ENCODE measurements at regions not wholly inside any gene's neighbourhood (a gene's known extent, or its start where the extent isn't known, plus 50 kb on each side); places are given as distances from the start of the nearest gene placed in this dataset.
"Not testable (repeated sequence)": the region's sequence is repeated elsewhere in the genome, so short reads cannot be mapped to it uniquely, and the experiment has no call there.

GRCh38 chr11:29125606-29126005, 891.2 kb downstream of the KCNA4 start:
- no peak for FAIRE-seq

GRCh38 chr11:29124470-29124869, 892.4 kb downstream of the KCNA4 start:
- DNase-seq (ENCODE audit: insufficient read length) (no peak), FAIRE-seq (no peak)
- TF ChIP-seq POLR2AphosphoS5 (IDR thresholded peaks at IDR 0.05; ENCODE audit: low read depth, low read length): no peak
- TF ChIP-seq POLR2A (IDR thresholded peaks at IDR 0.05; ENCODE audit: low read depth, low read length): no peak
- no peak for TF ChIP-seq TAF1 (IDR thresholded peaks at IDR 0.05; ENCODE audit: borderline replicate concordance, low read depth, low read length)

More at GRCh38 chr11:29125606-29126005, 891.2 kb downstream of the KCNA4 start:
- no peak for TF ChIP-seq POLR2AphosphoS5 (IDR thresholded peaks at IDR 0.05; ENCODE audit: low read depth, low read length)
- TF ChIP-seq TAF1 (IDR thresholded peaks at IDR 0.05; ENCODE audit: borderline replicate concordance, low read depth, low read length): no peak
- no peak for TF ChIP-seq POLR2A (IDR thresholded peaks at IDR 0.05; ENCODE audit: low read depth, low read length)
- no peak for DNase-seq (ENCODE audit: insufficient read length)

GRCh38 chr11:29119707-29120618, 896.9 kb downstream of the KCNA4 start:
- DNase-seq (ENCODE audit: insufficient read length) (no peak), FAIRE-seq (no peak)
- TF ChIP-seq TAF1 (IDR thresholded peaks at IDR 0.05; ENCODE audit: borderline replicate concordance, low read depth, low read length) (no peak), POLR2AphosphoS5 (IDR thresholded peaks at IDR 0.05; ENCODE audit: low read depth, low read length) (no peak), POLR2A (IDR thresholded peaks at IDR 0.05; ENCODE audit: low read depth, low read length) (no peak)

GRCh38 chr11:29119116-29119515, 897.7 kb downstream of the KCNA4 start:
- no peak for TF ChIP-seq POLR2AphosphoS5 (IDR thresholded peaks at IDR 0.05; ENCODE audit: low read depth, low read length)
- no peak for TF ChIP-seq TAF1 (IDR thresholded peaks at IDR 0.05; ENCODE audit: borderline replicate concordance, low read depth, low read length)
- TF ChIP-seq POLR2A (IDR thresholded peaks at IDR 0.05; ENCODE audit: low read depth, low read length): no peak
- DNase-seq (ENCODE audit: insufficient read length) (no peak), FAIRE-seq (no peak)

GRCh38 chr11:29100967-29101366, 915.9 kb downstream of the KCNA4 start:
- FAIRE-seq (no peak), DNase-seq (ENCODE audit: insufficient read length) (no peak)
- no peak for TF ChIP-seq POLR2AphosphoS5 (IDR thresholded peaks at IDR 0.05; ENCODE audit: low read depth, low read length)

GRCh38 chr11:29095821-29096220, 921.0 kb downstream of the KCNA4 start:
- DNase-seq (ENCODE audit: insufficient read length): no peak
- FAIRE-seq: no peak
- TF ChIP-seq TAF1 (IDR thresholded peaks at IDR 0.05; ENCODE audit: borderline replicate concordance, low read depth, low read length) (no peak), POLR2A (IDR thresholded peaks at IDR 0.05; ENCODE audit: low read depth, low read length) (no peak), POLR2AphosphoS5 (IDR thresholded peaks at IDR 0.05; ENCODE audit: low read depth, low read length) (no peak)

GRCh38 chr11:29093416-29094120, 923.3 kb downstream of the KCNA4 start:
- no peak for TF ChIP-seq POLR2AphosphoS5 (IDR thresholded peaks at IDR 0.05; ENCODE audit: low read depth, low read length)
- no peak for TF ChIP-seq POLR2A (IDR thresholded peaks at IDR 0.05; ENCODE audit: low read depth, low read length)
- no peak for TF ChIP-seq TAF1 (IDR thresholded peaks at IDR 0.05; ENCODE audit: borderline replicate concordance, low read depth, low read length)
- no peak for FAIRE-seq
- no peak for DNase-seq (ENCODE audit: insufficient read length)

GRCh38 chr11:29087200-29087812, 929.5 kb downstream of the KCNA4 start:
- TF ChIP-seq POLR2AphosphoS5 (IDR thresholded peaks at IDR 0.05; ENCODE audit: low read depth, low read length) (no peak), TAF1 (IDR thresholded peaks at IDR 0.05; ENCODE audit: borderline replicate concordance, low read depth, low read length) (no peak), POLR2A (IDR thresholded peaks at IDR 0.05; ENCODE audit: low read depth, low read length) (no peak)
- FAIRE-seq: no peak
- DNase-seq (ENCODE audit: insufficient read length): no peak

GRCh38 chr11:29075726-29076125, 941.1 kb downstream of the KCNA4 start:
- TF ChIP-seq TAF1 (IDR thresholded peaks at IDR 0.05; ENCODE audit: borderline replicate concordance, low read depth, low read length) (no peak), POLR2A (IDR thresholded peaks at IDR 0.05; ENCODE audit: low read depth, low read length) (no peak), POLR2AphosphoS5 (IDR thresholded peaks at IDR 0.05; ENCODE audit: low read depth, low read length) (no peak)

GRCh38 chr11:29063630-29064361, 953.0 kb downstream of the KCNA4 start:
- TF ChIP-seq TAF1 (IDR thresholded peaks at IDR 0.05; ENCODE audit: borderline replicate concordance, low read depth, low read length) (no peak), POLR2A (IDR thresholded peaks at IDR 0.05; ENCODE audit: low read depth, low read length) (no peak), POLR2AphosphoS5 (IDR thresholded peaks at IDR 0.05; ENCODE audit: low read depth, low read length) (no peak)
- peak; percentile 21 for FAIRE-seq
- DNase-seq (ENCODE audit: insufficient read length): no peak

More at GRCh38 chr11:29075726-29076125, 941.1 kb downstream of the KCNA4 start:
- no peak for DNase-seq (ENCODE audit: insufficient read length)
- FAIRE-seq: no peak

GRCh38 chr11:29061452-29061851, 953.3 kb downstream of the METTL15 start:
- no peak for TF ChIP-seq TAF1 (IDR thresholded peaks at IDR 0.05; ENCODE audit: borderline replicate concordance, low read depth, low read length)
- TF ChIP-seq POLR2AphosphoS5 (IDR thresholded peaks at IDR 0.05; ENCODE audit: low read depth, low read length): no peak
- no peak for TF ChIP-seq POLR2A (IDR thresholded peaks at IDR 0.05; ENCODE audit: low read depth, low read length)
- DNase-seq (ENCODE audit: insufficient read length) (no peak), FAIRE-seq (no peak)

GRCh38 chr11:29056487-29056886, 948.3 kb downstream of the METTL15 start:
- not testable (repeated sequence) for FAIRE-seq; DNase-seq (ENCODE audit: insufficient read length)
